ENCODE measurements at regions not wholly inside any gene's neighbourhood (a gene's known extent, or its start where the extent isn't known, plus 50 kb on each side); places are given as distances from the start of the nearest gene placed in this dataset.

- DNase-seq = no peak
Measured at GRCh38 chr1:72830606-72831390, 548.5 kb upstream of the NEGR1 start.

- DNase-seq = no peak
Measured at GRCh38 chr1:72827278-72827677, 544.9 kb upstream of the NEGR1 start.

DNA sequence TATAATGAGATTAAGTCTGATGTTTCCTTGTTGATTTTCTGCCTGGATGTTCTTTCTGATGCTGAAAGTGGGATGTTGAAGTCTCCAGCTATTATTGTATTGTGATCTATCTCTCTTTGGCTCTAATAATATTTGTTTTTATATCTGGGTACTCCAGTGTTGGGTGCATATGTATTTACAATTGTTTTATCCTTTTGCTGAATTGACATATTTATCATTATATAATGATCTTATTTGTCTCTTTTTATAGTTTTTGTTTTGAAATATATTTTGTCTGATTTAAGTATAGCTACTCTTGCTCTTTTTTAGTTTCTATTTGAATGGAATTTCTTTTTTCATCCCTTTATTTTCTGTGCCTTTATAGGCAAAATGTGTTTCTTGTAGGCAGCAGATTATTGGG lies 522.2 kb upstream of the NEGR1 start:
- no peak for DNase-seq

- no peak for DNase-seq
Measured at GRCh38 chr1:72781038-72781437, 498.7 kb upstream of the NEGR1 start.

DNA sequence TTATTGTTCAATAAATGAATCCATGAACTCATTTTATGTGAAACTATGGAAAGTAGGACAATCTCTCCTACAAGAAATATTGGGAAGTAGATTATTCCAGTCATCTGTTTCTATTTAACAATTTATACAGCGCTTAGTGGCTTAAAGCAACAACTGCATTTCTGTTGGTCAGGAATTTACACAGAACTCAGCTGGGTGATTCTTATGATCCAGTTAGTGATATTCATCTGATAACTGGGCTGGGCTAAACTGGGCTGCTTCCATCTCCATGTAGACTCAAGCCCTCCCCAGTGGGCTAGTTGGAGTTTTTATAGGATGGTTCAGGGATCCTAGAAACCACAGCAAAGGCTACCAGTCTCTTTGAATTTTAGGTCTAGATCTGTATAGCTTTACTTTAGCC lies 497.9 kb upstream of the NEGR1 start:
- no peak for DNase-seq

DNA sequence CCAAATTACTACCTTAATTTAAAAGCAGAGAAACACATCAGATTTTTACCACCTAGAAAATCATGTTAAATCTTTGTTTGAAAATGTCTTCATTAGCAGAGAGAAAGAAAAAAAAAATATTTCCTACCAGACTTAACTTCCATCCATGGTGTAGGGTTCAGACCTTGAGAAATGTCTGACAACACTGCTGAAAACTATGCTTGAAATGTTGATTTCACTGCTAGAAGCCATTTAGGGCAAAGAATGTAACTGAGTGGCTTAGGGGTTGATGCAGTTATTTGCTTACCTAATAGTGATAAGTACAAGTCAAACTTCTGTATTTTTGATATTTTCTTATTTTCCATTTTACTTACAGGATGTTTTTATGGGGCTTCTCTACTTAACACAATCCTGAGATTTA lies 495.6 kb upstream of the NEGR1 start:
- no peak for DNase-seq

GRCh38 chr1:72763481-72763880 lies 481.1 kb upstream of the NEGR1 start:
- no peak for DNase-seq

GRCh38 chr1:72759486-72759885 lies 477.1 kb upstream of the NEGR1 start:
- DNase-seq = no peak

GRCh38 chr1:72757843-72758242 lies 475.5 kb upstream of the NEGR1 start:
- DNase-seq = no peak

- no peak for DNase-seq
Measured at GRCh38 chr1:72745413-72745812, 463.1 kb upstream of the NEGR1 start.

DNA sequence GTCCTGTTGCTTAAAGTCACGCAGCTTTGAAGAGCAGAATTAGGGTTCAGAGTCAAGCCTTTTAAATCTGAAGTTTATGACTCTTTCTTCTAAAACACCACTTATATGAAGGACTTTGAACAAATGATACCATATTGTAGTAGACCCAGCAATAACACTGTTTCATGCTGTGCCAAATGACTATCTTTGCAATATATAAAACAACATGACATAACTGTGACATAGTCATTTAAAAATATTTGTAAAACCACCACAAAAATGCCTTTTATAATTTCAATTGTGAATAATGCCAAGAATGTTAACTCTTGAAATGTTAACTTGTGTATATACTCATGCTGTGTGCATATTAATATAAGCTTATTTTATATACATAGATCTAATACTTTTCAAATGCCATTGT lies 452.1 kb upstream of the NEGR1 start:
- no peak for DNase-seq

GRCh38 chr1:72724951-72725861 lies 442.9 kb upstream of the NEGR1 start:
- DNase-seq = no peak

- no peak for DNase-seq
Measured at GRCh38 chr1:72705921-72706320, 423.6 kb upstream of the NEGR1 start.

DNA sequence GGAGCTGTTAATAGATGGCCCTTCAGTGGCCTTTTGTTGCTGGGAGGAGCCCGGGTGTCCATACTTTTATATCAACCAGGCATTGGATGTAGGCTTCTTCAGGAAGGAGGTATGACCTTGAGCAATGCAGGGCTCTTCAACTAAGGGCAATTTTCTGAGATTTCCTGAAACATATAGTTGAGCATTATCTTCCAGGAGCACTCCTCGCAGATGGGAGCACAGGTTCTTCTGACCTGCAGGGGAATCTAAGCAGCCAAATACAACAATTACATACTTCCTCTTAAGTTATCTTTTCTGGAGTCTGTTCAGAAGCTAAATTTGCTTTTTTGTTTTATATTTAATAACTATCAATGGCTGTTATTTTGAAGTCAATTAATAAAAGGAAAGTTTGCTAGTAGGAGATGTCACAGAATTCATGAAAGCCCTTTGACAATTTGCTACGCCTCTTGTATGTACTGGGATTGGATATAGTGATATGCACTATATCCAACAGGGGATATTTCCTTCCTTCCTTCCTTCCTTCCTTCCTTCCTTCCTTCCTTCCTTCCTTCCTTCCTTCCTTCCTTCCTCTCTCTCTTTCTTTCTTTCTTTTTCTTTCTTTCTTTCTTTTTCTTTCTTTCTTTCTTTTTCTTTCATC lies 422.6 kb upstream of the NEGR1 start:
- no peak for DNase-seq

DNA sequence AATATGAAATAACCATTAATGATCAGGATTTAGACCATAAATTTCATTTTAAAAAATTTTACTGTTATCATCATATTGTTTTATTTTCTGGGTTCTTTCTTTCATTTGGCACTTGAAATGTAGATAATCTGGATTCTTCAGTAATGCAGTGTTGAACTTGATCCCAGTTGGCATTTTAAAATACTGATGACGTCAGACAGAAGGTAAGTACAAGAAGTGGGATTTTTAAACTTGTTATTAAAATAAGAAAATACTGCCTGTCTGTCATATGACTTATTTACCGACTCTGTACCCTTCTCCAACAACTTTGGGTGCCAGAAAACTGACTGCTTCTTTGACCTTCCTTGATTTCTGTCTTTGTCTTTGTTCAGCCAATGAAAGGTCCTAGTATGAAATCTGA lies 415.1 kb upstream of the NEGR1 start:
- no peak for DNase-seq

DNA sequence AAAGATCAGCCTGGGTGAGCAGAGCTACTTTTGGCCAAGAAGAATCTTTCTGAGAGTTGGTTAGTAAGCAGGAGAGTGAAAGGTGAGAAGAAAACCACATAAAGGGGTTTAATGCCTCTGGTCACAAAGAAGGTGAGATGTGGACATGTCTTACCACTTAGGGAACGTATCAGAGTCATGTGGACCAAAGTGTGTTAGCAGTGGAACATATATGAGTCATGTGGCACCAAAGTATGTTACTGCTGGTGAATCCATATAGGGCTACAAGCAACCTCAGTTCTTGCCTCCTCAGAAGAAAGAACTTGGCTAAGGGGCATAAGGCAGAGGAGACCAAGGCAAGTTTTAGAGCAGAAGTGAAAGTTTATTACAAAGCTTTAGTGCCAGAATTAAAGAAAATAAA lies 411.6 kb upstream of the NEGR1 start:
- no peak for DNase-seq

DNA sequence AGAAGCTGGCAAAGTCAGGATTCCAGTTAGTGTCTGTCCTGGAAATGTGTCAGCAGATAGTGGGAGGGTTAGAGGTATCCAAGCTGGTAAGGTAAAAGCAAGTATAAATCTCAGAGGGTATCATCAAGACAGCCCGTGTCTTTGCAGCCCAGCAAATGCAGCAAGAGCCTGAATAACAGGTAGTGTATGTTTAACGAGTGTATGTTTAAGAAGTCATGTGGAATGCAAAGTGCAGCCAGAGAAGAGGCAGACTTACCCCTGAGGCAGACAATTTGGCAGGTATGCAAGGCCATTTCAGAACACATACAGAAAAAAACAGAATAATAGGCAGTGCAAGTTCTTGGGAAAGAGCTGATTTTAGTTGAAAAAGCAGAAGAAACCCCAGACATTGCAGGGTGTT lies 411.0 kb upstream of the NEGR1 start:
- DNase-seq = no peak

GRCh38 chr1:72690871-72691270 lies 408.5 kb upstream of the NEGR1 start:
- no peak for DNase-seq

GRCh38 chr1:72678683-72679082 lies 396.3 kb upstream of the NEGR1 start:
- no peak for DNase-seq

DNA sequence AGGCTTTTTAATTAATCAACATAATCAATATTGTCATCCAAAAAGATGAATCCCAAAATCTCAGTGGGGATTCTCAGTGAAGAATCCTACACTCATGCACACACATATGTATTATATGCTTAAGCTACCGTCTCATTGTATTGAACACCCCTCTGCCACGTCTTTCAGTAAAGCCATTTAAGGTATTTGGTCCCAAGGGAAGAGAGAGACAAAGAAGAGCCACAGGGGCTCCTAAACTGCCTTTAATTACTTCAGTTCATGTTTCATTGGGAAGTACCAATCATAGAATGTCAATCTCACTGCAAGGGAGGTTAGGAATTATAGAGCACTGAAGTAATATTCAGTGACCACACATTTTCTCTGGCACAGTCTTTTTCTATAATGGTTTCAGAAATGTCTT lies 388.6 kb upstream of the NEGR1 start:
- no peak for DNase-seq

DNA sequence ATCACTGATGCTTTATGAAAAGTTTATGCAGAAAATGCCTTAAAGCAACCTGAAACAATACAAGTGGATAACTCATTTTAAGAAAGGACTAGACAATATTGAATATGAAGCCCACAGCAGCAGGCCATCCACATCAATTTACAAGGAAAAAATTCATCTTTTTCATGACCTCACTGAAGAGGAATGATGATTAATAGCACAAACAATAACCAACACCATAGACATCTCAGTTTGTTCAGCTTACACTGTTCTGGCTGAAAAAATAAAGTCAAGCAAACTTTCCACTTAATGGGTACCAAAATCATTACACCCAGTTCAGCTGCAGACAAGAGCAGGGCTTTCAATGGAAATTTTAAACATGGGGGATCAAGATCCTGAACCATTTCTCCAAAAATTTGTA lies 380.6 kb upstream of the NEGR1 start:
- DNase-seq = no peak

- no peak for DNase-seq
Measured at GRCh38 chr1:72650843-72651435, 368.6 kb upstream of the NEGR1 start.

Measured in renal pelvis (tissue), 1 donor.